Sigmoid colon (tissue), 4 donors: ENCODE measurements at regions not wholly inside any gene's neighbourhood (a gene's known extent, or its start where the extent isn't known, plus 50 kb on each side); places are given as distances from the start of the nearest gene placed in this dataset.

Experiments used
- CTCF ChIP-seq, 4 experiments: fragments of 450-650 bp in 3 of 4; fragments of 200-600 bp in 1 of 4; IDR thresholded peaks; one replicate each; pipeline ENCODE4 v1.5.1; 2016 to 2019; ENCODE audit warnings: antibody characterized with exemption in 4 of 4, mild to moderate bottlenecking in 3 of 4, moderate library complexity in 2 of 4
- EP300 ChIP-seq, 4 donors: sonication (generic); formaldehyde crosslinking; IDR thresholded peaks; one replicate each; pipeline ENCODE4 v1.6.1; 2017; ENCODE audit warnings: antibody characterized with exemption in 4 of 4

- TF ChIP-seq EP300 (IDR thresholded peaks at IDR 0.05) (no peak), CTCF (IDR thresholded peaks at IDR 0.05) (no peak)
Observed at GRCh38 chr6:56380476-56380875, 133.1 kb upstream of the COL21A1 start.
